Left lung (tissue), 4 donors: ENCODE measurements at regions not wholly inside any gene's neighbourhood (a gene's known extent, or its start where the extent isn't known, plus 50 kb on each side); places are given as distances from the start of the nearest gene placed in this dataset.

Source experiments
- ATAC-seq: fragments of 200-7000 bp; cut with Tn5 transposase; one replicate; pipeline ENCODE4 v1.9.1; 2020; ENCODE audit warnings: moderate library complexity
- DNase-seq, 4 donors: peaks; one replicate each; pipeline ENCODE4 v3.0.0-alpha.2; 2013 to 2020
- H3K27ac ChIP-seq, 2 donors: fragments of 200-600 bp; sonication (generic) in 1 of 2; one replicate each; pipeline versions ENCODE4 v1.5.0 to v1.8.0; 2020 to 2021
- H3K27me3 ChIP-seq, 2 donors: fragments of 200-600 bp; sonication (generic) in 1 of 2; one replicate each; pipeline versions ENCODE4 v1.5.0 to v1.8.0; 2020 to 2021
- H3K36me3 ChIP-seq, 2 donors: fragments of 200-600 bp; sonication (generic) in 1 of 2; one replicate each; pipeline versions ENCODE4 v1.5.0 to v1.8.0; 2020 to 2021
- H3K4me1 ChIP-seq, 2 donors: fragments of 200-600 bp; one replicate each; pipeline ENCODE4 v1.8.0; 2021
- H3K4me3 ChIP-seq, 2 donors: fragments of 200-600 bp; sonication (generic) in 1 of 2; one replicate each; pipeline versions ENCODE4 v1.5.0 to v1.8.0; 2020 to 2021; ENCODE audit warnings: mild to moderate bottlenecking in 1 of 2
- H3K9me3 ChIP-seq, 2 donors: fragments of 200-600 bp; sonication (generic) in 1 of 2; one replicate each; pipeline versions ENCODE4 v1.5.0 to v1.8.0; 2020 to 2021
- CTCF ChIP-seq, 2 donors: fragments of 200-600 bp; sonication (generic) in 1 of 2; IDR thresholded peaks; one replicate each; pipeline versions ENCODE4 v1.5.0 to v1.8.0; 2021; ENCODE audit warnings: antibody characterized with exemption in 2 of 2
- intact Hi-C, 2 donors: fragments of 100-400 bp; cut with DNase I; formaldehyde crosslinking; loops; one replicate each; pipeline versions ENCODE4 v1.11.2 to v1.14.2; 2022
- donor health status: DM: no; HTN: yes; CAD: no.
- donor health status: DM: no; HTN: no; CAD: no.

- Histone ChIP-seq H3K27ac (no peak overlapping the region), H3K4me3 (no peak overlapping the region), H3K36me3 (no peaks in the 10 kb centered on the region), H3K27me3 (no peaks in the 10 kb centered on the region), H3K9me3 (peaks cover 0 to 23% of the 10 kb centered on the region in 2 donors), H3K4me1 (no peaks in the 10 kb centered on the region)
- no peak for DNase-seq
- ATAC-seq = no peak
- TF ChIP-seq CTCF (IDR thresholded peaks at IDR 0.05) = no peak
- intact Hi-C loops = no loop called here
Measured at GRCh38 chr2:240360645-240361475, 74.6 kb upstream of the GPC1 start.

GRCh38 chr2:240362216-240362755 lies 73.2 kb upstream of the GPC1 start:
- H3K4me1 ChIP-seq = no peaks in the 10 kb centered on the region
- no peak for ATAC-seq
- TF ChIP-seq CTCF (IDR thresholded peaks at IDR 0.05) = no peak

GRCh38 chr2:240362826-240363745 lies 72.4 kb upstream of the GPC1 start:
- no peaks in the 10 kb centered on the region for H3K27me3 ChIP-seq
- ATAC-seq (no peak), DNase-seq (peak in 1 of 4 donors; percentile 62)
- H3K27ac ChIP-seq = no peak overlapping the region
- H3K4me1 ChIP-seq = no peaks in the 10 kb centered on the region
- intact Hi-C loops = no loop called here
- H3K9me3 ChIP-seq = peaks cover 0 to 23% of the 10 kb centered on the region in 2 donors
- TF ChIP-seq CTCF (IDR thresholded peaks at IDR 0.05) = no peak
- no peak overlapping the region for H3K4me3 ChIP-seq
- no peaks in the 10 kb centered on the region for H3K36me3 ChIP-seq

More at GRCh38 chr2:240362216-240362755, 73.2 kb upstream of the GPC1 start:
- no peaks in the 10 kb centered on the region for H3K27me3 ChIP-seq
- peaks cover 0 to 23% of the 10 kb centered on the region in 2 donors for H3K9me3 ChIP-seq
- H3K4me3 ChIP-seq = no peak overlapping the region
- no peak overlapping the region for H3K27ac ChIP-seq
- DNase-seq = peak in 1 of 4 donors; percentile 37
- intact Hi-C loops = no loop called here
- H3K36me3 ChIP-seq = no peaks in the 10 kb centered on the region

- Histone ChIP-seq H3K36me3 (no peaks in the 10 kb centered on the region), H3K9me3 (peaks cover 0 to 23% of the 10 kb centered on the region in 2 donors), H3K4me3 (no peak overlapping the region), H3K27me3 (no peaks in the 10 kb centered on the region), H3K27ac (no peak overlapping the region), H3K4me1 (no peaks in the 10 kb centered on the region)
- no peak for DNase-seq
- intact Hi-C loops = no loop called here
- no peak for TF ChIP-seq CTCF (IDR thresholded peaks at IDR 0.05)
- ATAC-seq = no peak
Measured at GRCh38 chr2:240363746-240364581, 71.5 kb upstream of the GPC1 start.
